ENCODE measurements at regions not wholly inside any gene's neighbourhood (a gene's known extent, or its start where the extent isn't known, plus 50 kb on each side); places are given as distances from the start of the nearest gene placed in this dataset.

DNA sequence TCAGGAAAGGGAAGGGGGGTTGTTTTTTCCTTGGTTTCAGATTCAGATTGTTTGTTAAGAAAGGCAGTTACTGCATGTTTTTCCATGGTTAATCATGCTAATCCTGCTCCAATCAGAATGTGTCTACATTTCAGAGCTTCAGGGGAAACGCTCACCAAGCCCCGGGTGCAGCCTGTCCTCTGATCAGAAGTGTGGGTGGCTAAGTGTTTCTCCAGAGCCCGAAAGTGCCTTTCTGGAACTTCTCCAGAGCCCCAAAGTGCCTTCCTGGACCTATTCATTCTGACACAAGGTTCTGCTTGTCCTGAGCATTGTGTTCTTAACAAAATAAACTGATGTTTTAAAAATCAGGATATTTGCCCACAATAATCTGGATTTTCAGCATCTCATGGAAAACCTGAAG lies 359.0 kb upstream of the ZNF521 start:
- DNase-seq = no peak

DNA sequence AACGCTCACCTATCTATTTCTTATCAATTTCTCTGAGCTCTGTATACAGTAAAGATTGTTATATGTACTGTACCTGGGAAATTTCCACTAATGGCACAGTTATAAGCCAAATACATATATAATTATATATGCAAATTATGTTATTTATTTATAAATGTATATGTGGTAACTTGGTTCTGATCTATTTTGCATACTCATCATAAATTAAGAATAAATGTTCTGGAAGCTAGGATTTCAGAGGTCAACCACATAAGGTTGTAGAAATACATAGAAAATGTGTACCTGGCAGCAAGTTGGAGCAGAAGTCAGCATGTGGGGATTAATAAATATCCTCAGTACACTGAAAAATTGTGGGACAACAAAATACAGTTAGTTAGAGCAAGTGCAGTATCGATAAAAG lies 353.7 kb upstream of the ZNF521 start:
- DNase-seq = no peak

DNA sequence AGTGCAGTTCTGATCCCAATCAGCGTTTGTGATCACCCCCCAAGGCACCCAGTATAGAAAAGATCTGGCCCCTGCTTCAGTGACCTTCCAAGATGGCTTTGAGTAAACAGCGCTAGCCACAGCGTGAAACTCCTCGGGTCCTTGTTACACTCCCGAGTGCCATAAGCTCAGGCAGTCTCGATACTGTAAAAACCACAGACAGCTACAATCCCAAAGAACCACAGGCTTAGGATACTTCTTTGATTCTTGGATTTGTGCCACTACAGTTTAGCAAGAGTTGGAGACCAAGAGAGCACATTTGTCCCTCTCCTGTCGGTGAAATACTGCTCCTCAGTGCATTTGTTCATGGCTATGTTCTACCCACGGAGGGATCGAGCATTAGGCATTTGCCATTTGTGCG lies 352.5 kb upstream of the ZNF521 start:
- no peak for DNase-seq

DNA sequence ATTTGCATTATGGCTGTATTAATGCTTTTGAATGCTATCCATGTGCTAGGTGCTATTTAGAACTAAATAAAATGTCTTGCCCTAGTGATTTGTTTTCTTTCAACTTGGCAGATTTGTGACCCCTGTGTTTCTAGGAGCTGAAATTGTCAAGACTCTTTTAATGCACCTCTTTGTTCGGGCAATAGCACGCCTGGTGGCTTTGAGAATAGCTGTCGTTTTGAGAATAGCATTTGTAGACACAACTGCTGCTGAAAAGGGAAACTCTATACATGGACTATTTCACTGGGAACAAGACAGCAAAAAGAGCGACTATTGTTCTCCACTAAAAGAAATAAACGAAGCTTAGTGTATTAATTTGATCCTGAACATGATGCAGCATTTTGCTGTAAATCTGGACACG lies 352.1 kb upstream of the ZNF521 start:
- no peak for DNase-seq

DNA sequence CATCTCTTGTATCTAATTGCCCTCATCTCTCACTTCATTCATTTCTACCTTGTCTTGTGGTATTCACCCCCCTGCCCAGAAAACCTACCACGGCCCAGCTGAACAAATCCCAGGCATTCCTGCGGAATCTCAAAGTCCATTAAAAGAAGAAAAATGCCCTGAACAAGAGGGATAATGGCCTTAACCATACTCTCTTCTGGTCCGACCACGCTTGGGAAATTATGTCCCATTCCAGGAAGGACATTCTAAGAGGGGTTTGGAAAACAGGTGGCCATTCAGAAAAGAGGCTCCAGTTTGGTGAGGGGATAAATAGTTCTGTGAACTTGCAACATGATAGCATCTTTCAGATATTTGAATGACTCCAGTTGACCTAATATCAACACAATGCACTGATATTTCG lies 349.9 kb upstream of the ZNF521 start:
- no peak for DNase-seq

DNA sequence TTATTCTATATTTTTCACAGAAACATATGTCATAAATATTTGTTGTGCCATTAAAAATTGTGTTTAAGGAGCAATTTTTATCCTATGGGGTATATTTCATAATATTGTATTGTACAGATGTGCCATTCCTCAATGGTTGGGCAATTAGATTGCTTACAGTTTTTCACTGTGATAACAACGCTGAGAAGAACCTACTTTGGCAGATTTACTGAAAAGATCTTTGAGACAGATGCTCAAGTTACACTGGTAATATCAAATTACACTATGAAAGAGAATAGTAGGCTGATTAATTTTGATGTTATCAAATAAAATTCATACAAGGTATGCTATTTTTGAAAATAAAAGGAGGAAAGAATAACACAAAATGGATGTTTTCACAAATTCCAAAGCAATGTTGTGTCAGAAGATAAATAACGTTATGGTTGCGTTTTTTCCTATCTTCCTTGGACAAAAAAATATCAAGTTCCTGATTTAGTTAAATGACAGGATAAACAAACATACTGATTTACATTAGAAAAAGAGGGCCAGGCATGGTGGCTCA lies 335.1 kb upstream of the ZNF521 start:
- DNase-seq = no peak

DNA sequence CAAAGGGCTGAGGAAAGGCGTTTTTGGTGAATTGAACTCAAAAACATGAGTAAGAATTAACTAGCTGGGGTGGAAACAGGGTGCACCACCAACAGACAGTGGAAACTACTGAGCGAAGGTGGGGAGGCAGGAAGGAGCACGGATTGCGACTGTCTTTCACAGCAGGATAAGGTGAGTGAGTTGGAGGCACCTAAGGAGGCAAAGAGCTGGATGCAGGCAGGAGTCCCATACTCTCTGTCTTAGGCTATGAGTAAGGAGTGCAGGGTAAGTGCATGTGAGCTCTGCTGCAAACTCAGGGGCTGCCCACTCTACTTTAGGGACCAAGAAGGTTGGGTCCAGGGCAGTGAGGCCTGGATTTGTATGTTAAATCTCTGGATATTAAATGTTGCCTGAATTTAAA lies 333.1 kb upstream of the ZNF521 start:
- DNase-seq = no peak

DNA sequence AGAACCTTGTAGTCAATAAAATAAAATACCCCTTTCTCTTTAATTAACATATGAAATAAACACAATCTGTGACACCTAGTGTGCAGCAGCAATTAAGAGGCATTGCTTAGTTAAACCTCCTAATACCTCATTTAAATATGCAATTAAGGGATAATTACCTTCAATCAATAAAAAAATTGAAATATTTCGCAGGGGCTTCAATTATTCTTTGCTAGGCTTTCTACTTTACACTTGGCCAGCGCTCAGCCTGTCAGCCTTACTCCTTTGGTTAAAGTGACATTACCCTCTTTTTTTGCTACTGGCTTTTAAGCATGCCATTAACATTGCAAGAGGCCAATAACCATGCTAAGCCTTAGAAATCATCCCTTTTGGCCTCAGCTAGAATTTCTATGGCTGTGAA lies 327.5 kb upstream of the ZNF521 start:
- no peak for DNase-seq

DNA sequence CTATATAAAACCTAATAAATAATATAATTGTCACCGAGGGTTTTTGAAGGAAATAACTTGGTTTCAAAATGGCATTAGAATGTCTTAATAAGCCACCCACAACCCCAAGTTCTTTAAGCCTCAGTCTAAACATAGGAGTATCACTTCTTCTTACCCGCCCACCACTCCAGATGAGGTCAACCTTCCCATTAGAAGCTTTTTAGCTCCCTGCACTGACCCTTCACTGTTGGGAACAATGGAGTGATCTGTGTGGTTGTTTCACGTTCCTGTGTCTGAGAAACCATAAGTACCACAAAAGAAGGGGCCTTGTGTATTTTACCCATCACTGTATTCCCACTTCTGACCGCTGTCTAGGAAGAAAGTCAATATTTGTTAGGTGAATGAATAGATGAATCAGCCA lies 326.3 kb upstream of the ZNF521 start:
- no peak for DNase-seq

DNA sequence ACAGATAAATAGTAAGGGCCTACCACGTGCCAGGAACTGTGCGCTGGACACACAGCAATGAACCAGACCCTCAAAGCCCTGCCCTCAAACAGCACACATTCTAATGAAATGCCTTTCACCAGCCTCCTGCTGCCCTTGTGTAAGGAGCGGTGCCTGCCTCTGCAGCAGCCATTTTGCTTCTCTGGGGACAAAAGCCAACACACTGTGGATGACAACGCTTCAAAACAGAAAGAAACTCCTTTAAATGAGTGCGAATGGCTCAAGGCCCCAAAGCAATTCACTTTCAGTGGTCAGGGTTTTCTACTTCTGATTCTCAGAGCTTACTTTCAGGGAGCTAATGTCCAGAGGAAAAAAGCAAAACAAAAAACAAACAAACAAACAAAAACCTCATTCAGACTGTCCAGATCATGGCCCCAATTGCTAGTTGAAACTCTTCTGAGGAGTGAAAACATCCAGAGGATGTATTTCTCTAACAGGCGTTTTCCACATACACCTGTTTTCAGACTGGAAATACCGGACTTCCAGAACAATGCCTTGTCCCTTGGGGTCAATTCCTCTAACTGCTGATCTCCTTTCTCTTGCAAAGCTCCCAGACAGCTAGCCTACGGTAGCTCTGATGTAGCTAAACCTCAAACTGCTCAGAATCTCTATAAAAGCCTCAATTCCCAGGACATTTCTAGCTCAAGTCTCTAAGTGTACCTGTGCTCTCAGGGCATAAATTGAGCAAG lies 323.3 kb upstream of the ZNF521 start:
- DNase-seq = no peak

DNA sequence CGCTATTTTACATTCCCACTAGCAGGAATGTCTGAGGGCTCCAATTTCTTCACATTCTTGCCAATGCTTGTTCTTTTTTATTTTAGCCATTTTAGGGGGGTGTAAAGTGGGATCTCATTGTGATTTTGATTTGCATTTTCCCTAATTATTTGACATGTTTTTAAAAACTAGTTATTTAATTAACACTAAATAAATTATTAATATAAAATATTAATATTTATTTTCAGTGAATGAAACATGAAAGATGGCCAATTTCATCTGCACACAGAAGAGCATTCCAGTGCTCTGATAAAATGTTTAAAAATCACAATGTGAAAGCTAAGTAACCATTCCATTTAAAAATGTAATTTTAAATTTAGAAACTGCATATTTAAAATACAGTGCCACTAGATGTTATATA lies 322.2 kb upstream of the ZNF521 start:
- DNase-seq = no peak

DNA sequence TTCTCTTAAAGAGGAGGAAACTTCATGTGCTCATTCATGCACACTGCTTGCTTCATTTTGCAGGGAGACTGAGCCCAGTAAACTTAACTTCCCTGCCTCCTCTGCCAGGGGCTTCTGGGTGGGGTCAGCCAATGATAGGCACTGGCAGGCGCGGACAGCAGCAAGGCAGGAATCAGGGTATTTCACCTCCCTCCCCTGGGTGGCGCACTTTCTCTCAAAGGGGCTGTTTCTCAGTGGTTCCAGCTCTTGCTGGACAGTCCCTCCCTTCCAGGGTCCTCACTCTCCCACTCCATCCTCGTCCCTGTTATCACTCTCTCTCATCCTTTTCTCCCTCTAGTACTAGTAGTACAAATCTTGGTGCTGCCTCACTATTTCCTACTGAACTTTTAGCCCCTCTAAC lies 320.5 kb upstream of the ZNF521 start:
- DNase-seq = no peak

DNA sequence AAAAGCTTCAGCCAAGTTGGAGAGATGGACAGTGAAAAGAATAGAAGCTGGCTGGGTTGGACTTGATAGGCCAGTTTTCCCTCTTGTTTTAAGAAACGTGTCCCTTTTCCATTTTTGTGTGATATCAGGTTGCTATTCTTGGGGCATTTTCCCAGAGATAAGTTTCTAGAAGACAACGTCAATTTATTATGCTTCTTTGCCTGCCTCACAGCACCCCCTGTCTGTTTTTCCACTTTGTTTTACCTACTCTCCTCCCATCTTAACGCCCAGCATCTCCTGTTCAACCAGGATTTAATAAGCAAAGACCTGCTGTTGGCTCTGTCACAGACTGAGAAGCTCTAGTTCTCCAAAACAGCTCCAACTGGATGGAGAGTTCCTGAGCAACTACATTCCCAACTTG lies 317.8 kb upstream of the ZNF521 start:
- DNase-seq = no peak

DNA sequence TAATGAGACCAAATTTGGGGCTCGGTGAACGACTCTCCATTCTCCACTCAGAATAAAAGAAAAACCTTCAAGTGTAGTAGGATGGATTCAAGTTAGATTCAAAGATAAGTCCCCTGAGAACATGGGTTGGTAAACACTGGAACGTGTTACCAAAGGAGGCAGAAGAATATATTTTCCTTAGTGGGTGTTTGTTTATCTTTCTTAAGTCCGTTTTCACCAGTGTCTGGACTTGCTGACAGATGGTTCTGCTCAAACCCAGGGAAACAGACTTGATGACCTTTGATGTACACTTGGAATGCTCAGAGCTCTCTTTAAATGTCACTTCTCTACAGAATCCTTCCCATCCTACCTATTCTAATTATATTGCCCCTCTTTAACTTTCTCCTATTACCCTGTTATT lies 310.3 kb upstream of the ZNF521 start:
- no peak for DNase-seq

DNA sequence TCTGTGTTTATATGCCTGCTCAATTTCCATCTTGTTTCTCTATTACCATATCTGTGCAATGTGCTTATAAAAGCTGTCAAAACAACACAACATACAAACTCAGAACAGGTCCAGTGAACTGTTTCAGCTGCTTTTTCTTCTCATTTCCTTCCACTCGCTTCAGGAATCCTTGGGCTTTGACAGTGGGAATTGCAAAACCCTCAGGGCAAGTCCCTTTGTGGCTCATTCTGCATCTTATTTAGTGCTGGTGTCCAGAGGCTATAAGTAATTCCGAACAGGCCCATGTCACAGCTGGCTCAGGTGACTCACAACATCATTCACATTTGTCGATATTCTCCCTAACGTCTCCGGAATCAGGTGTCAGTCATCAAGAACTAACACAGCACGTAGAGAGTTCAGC lies 309.9 kb upstream of the ZNF521 start:
- no peak for DNase-seq

DNA sequence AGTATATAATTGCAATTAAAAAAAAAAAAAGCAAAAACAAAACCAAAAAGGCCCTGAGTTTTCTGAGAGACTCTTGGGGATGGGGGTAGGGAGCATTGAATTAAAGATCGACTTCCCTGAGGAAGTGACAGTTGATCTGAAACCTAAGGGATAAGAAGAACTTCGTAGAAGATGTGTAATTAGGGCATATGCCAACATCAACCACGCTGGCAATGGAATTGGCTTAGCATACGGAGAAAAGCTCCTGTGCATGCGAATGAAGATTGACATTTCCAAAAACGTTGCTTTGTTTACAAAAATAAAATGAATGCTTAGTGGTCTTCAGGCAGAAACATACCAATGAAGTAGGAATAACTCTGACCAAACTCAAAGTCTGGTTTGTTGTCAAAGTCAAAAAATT lies 307.6 kb upstream of the ZNF521 start:
- DNase-seq = no peak

DNA sequence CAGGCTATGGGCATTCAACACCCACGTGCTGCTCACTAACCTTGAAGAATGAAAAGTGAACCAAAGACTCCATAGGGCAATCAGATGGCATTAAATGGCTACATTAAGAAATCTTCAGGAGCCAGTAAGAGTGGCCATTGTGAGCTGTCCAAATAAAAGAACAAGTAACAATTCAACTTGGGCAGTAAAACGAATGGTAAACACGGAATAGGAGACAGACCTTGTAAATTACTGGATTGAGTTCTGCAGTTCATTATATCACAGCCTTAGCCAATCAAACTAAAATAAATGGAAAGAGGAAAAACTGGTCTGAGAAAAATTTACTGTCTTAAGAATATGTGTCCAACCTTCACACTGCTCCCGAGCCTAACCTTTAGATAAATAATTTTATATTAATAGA lies 306.5 kb upstream of the ZNF521 start:
- no peak for DNase-seq

DNA sequence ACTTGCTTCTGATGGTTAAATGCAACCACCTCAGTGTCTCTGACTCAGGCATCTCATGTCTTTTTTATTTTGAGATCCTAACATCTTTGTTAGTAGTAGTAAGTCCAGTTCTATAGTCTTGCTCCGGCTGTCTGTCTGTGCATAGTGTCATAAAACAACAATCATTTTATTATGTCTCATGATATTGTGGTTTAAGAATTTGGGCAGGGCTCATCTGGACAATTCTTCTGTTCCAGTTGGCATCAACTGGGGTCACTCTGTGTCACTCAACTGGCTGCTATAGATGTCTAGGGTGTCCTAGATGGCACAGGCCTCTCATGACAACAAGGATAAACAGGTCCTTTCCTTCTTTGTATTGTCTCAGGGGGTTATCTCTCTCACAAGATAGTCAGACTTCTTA lies 299.6 kb upstream of the ZNF521 start:
- DNase-seq = no peak

DNA sequence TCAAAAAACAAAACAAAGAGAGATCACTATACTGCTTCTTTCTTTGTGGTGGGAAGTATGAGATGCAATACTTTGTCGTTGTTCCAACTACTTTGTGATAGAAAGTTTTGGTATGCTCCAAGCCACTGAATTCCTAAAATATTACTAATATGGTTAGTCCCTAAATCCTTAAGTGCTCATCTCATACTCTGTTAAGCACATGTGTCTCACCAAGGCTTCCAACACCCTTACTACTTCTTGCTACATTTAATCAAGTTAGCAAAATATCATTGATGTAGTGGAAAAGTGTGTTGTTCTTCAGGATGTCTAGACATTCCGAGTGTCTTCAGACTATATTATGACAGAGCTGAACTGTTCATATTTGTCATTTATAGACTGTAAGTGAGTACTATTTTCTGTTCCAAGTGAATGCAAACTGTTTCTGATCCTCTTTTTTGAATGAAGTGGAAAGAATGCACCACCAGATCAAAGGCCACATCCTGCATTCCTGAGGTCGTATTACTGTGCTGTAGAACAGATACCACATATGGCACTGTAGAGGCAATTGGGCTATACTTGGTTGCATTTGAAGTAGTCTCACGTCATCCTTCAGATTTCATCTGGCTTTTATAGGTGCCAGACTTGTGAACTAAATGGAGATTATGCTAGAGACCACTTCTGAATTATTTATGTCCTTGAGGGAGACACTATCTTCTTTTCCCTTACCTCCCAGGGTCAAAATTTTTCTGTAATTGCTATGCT lies 298.4 kb upstream of the ZNF521 start:
- DNase-seq = no peak

DNA sequence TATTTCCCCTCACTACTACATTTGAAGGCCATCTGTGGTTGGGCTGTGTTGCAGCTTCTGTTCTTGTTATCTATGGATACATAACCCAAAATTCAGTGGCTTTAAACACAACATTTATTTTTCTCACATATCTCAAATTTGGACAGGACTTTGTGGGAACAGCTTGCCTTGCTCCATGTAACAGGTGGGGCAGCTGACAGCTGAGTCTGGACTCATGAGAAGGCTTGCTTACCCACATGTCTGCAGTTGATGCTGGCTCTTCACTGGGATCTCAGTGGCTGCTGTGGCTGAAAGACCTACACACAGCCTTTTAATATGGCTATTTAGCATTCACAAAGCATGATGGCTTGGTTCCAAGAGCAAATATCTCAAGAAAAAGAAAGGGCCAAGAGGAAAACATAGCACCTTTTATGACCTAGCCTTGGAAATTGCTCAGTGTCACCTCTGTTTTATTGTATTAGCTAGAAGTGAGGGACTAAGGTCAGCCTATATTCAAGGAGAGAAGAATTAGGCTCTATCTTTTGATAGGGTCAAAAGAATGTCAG lies 296.8 kb upstream of the ZNF521 start:
- no peak for DNase-seq

DNA sequence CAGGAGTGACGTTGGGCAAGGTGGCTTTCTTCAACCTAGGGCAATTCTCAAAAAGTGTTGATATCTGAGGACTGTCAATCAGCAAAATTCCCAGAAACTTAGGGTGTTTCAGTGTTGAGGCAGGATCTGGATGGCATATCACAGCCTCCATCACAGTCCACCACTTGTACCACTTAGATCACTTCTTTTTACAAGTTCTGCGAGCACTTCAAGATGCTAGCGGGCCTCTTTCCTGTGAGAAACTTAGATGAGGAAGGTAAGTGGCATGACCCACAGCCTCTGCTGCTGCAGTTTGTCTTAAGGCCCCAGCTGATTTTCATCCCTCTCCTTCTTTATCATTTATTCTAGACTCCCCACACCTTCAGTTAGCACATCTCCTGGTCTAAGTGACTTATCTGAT lies 295.4 kb upstream of the ZNF521 start:
- DNase-seq = no peak

DNA sequence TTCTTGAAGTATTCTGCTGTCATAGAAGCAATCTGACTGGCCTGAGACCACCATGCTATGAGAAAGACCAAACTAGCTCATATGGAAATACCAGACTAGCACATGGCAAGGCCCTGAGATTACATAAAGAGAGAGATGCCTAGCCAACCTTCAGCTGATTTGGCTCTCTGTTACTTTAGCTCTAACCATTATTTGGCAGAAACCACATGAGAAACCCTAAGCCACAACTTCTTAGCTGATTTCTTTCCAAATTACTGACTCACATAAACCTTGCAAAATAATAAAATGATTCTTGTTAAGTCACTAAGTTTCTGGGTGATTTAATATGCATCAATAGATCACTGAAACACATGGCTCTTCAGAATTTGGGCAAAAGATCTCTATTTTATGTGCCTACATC lies 295.0 kb upstream of the ZNF521 start:
- no peak for DNase-seq

DNA sequence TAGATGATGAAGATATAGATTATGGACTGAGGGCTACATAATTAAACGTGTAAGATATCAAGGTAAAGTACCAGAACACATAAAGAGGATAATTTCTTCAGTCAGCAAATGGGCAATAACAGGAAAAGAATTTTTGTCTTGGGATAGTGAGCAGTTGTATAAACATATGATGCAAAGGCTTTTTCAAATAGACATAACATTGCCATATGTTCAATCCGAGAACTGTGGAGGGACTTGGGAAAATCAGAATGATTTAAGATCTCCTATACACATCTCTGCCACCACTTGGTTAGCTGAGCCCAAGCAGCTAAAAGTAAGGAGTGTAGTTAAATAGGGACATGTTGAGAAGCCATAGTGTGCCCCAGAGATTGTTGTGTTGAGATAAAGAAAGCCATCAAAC lies 287.6 kb upstream of the ZNF521 start:
- no peak for DNase-seq

DNA sequence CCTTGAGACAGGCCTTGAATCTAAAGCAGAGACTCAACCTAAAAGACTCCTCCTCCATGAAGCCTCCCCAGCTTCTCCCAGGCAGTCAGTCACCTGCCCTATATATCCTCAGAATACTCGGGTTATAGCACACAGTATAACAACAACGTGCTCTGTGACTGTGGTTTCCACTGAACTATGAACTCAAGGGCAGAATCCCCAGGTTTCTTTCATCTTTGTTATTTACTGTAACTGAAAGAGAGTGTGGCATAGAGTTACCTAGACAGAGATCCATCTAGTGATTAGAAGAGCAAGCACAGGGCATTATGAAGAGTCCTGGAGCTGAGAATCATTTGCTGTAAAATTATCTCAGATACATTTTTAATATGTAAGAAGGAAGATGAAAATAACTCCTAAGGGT lies 281.6 kb upstream of the ZNF521 start:
- no peak for DNase-seq
